HepG2 (cell line): ENCODE measurements at regions not wholly inside any gene's neighbourhood (a gene's known extent, or its start where the extent isn't known, plus 50 kb on each side); places are given as distances from the start of the nearest gene placed in this dataset.
A peak's percentile ranks its signal among the peaks of the same experiment; 100 is the strongest.

Source experiments
- ATAC-seq: fragments of 200-7000 bp; cut with Tn5 transposase; 3 replicates; pipeline ENCODE4 v1.9.1; 2020; ENCODE audit warnings: mild to moderate bottlenecking, moderate library complexity
- BruUV-seq: library from RNA; stranded (reverse); fragments of 400-500 nt; replicated peaks from 2 replicates; lab custom pipeline; 2021; lab: Mats Ljungman, UMichigan
- CTCF ChIA-PET: fragments of 300-600 bp; formaldehyde crosslinking; extraction: SDS; loops from one replicate; lab custom pipeline; 2021; ENCODE audit warnings: low total read pairs, inconsistent platforms, low intra/inter-chr PET ratio; lab: Yijun Ruan, JAX
- POLR2A ChIA-PET: fragments of 350-600 bp; sonication (Branson Sonifier 250); formaldehyde crosslinking; loops from one replicate; lab custom pipeline; 2020; ENCODE audit warnings: antibody characterized with exemption, inconsistent platforms; lab: Yijun Ruan, JAX
- DNase-seq: peaks from one replicate; pipeline ENCODE4 v3.0.0-alpha.2; 2015; ENCODE audit warnings: low spot score
- FAIRE-seq: peaks from 3 replicates; lab custom pipeline; 2011; peaks lifted over from hg19 to GRCh38; lab: Jason Lieb, UNC
- H2AFZ ChIP-seq: one replicate; pipeline ENCODE4 v1.6.1; 2011; ENCODE audit warnings: low read length, inconsistent platforms
- H3K27ac ChIP-seq: fragments of 300-600 bp; 3 replicates; pipeline ENCODE4 v1.8.0; 2011; ENCODE audit warnings: mixed run types, mild to moderate bottlenecking, mixed read lengths, low read length, inconsistent platforms; ENCODE audit not compliant: insufficient read depth; ENCODE audit errors: extremely low read length
- H3K27me3 ChIP-seq, 2 experiments: fragments of 200-600 bp in 1 of 2; 2 replicates in 1 of 2; 3 replicates in 1 of 2; pipeline versions ENCODE4 v1.6.0 to v1.8.0; 2011; ENCODE audit warnings: low read length in 2 of 2, mild to moderate bottlenecking in 2 of 2, moderate library complexity in 2 of 2, inconsistent platforms in 1 of 2; ENCODE audit not compliant: insufficient read depth in 2 of 2, control insufficient read depth in 1 of 2
- H3K36me3 ChIP-seq, 2 experiments: fragments of 200-600 bp in 1 of 2; replicated peaks in 1 of 2; 2 replicates in 1 of 2; 3 replicates in 1 of 2; pipeline versions ENCODE4 v1.5.1 to v1.8.0; 2011; ENCODE audit warnings: low read length in 2 of 2, inconsistent platforms in 1 of 2; ENCODE audit not compliant: insufficient read depth in 2 of 2, control insufficient read depth in 1 of 2
- H3K4me1 ChIP-seq: 2 replicates; pipeline ENCODE4 v1.5.1; 2012; ENCODE audit warnings: low read length, inconsistent platforms; ENCODE audit not compliant: insufficient read depth
- H3K4me2 ChIP-seq: 2 replicates; pipeline ENCODE4 v1.6.0; 2011; ENCODE audit warnings: low read depth, low read length, inconsistent platforms
- H3K4me3 ChIP-seq, 3 experiments: fragments of 200-600 bp in 1 of 3; sonication (generic), shearing (Covaris generic) in 1 of 3; replicated peaks in 1 of 3; 2 replicates each; pipeline ENCODE4 v1.5.1; 2011 to 2016; ENCODE audit warnings: low read length in 3 of 3, inconsistent platforms in 2 of 3, low read depth in 2 of 3, mild to moderate bottlenecking in 2 of 3, control low read depth in 1 of 3, mixed read lengths in 1 of 3; ENCODE audit not compliant: insufficient read depth in 1 of 3
- H3K79me2 ChIP-seq: one replicate; pipeline ENCODE4 v1.6.1; 2011; ENCODE audit warnings: low read length, inconsistent platforms; ENCODE audit not compliant: insufficient read depth
- H3K9ac ChIP-seq: 2 replicates; pipeline ENCODE4 v1.6.0; 2011; ENCODE audit warnings: mild to moderate bottlenecking, low read depth, low read length, inconsistent platforms; ENCODE audit not compliant: insufficient read depth
- H3K9me3 ChIP-seq: 2 replicates; pipeline ENCODE4 v1.5.1; 2012; ENCODE audit warnings: mild to moderate bottlenecking, low read length
- H4K20me1 ChIP-seq: 2 replicates; pipeline ENCODE4 v1.6.0; 2011; ENCODE audit warnings: inconsistent platforms, mild to moderate bottlenecking, low read length, moderate library complexity; ENCODE audit not compliant: insufficient read depth
- FOXA1 ChIP-seq, 2 experiments: fragments of 450-650 bp in 1 of 2; sonication (generic) in 1 of 2; formaldehyde crosslinking in 1 of 2; IDR thresholded peaks; 2 replicates each; pipeline versions ENCODE4 v1.4.0 to v1.6.1; 2016 to 2020; ENCODE audit warnings: missing genetic modification reagents in 1 of 2
- FOXP1 ChIP-seq, 2 experiments: fragments of 450-650 bp in 1 of 2; IDR thresholded peaks; 2 replicates each; pipeline ENCODE4 v1.6.1; 2017 to 2018; ENCODE audit warnings: antibody characterized with exemption in 1 of 2
- HOXA9 ChIP-seq: sonication (generic); formaldehyde crosslinking; IDR thresholded peaks from 2 replicates; pipeline ENCODE4 v1.8.1; 2022; ENCODE audit warnings: missing genetic modification reagents, mild to moderate bottlenecking, moderate library complexity, borderline replicate concordance
- KLF16 ChIP-seq, 2 experiments: sonication (generic) in 1 of 2; formaldehyde crosslinking in 1 of 2; IDR thresholded peaks; 2 replicates each; pipeline versions ENCODE4 v1.6.1 to v1.8.0; 2016 to 2023; ENCODE audit warnings: missing genetic modification reagents in 2 of 2, missing compliant biosample characterization in 1 of 2
- MEIS1 ChIP-seq: sonication (generic); formaldehyde crosslinking; IDR thresholded peaks from 2 replicates; pipeline ENCODE4 v1.9.0; 2021; ENCODE audit warnings: mild to moderate bottlenecking, missing genetic modification reagents, moderate library complexity, borderline replicate concordance
- RXRB ChIP-seq: IDR thresholded peaks from 2 replicates; pipeline ENCODE4 v1.6.1; 2016; ENCODE audit warnings: borderline replicate concordance, missing genetic modification reagents, missing compliant biosample characterization
- SPEN ChIP-seq: sonication (generic); formaldehyde crosslinking; IDR thresholded peaks from 2 replicates; pipeline ENCODE4 v1.5.1; 2020; ENCODE audit warnings: low read depth, mild to moderate bottlenecking, missing genetic modification reagents
- TAF1 ChIP-seq: sonication (generic); formaldehyde crosslinking; IDR thresholded peaks from 2 replicates; pipeline ENCODE4 v1.4.0; 2020; ENCODE audit warnings: missing genetic modification reagents
- TARDBP ChIP-seq: sonication (generic); formaldehyde crosslinking; IDR thresholded peaks from 2 replicates; pipeline ENCODE4 v1.8.0; 2022; ENCODE audit warnings: mild to moderate bottlenecking, missing genetic modification reagents
- TFAP4 ChIP-seq: sonication (generic); IDR thresholded peaks from 2 replicates; pipeline ENCODE4 v1.6.1; 2016; ENCODE audit warnings: low read depth, borderline replicate concordance
- TOPORS ChIP-seq: sonication (generic); formaldehyde crosslinking; IDR thresholded peaks from 2 replicates; pipeline ENCODE4 v1.8.0; 2023; ENCODE audit warnings: mild to moderate bottlenecking, missing genetic modification reagents
- ZFP36L2 ChIP-seq: sonication (generic); formaldehyde crosslinking; IDR thresholded peaks from 2 replicates; pipeline ENCODE4 v1.4.0; 2020; ENCODE audit warnings: missing genetic modification reagents
- ZIK1 ChIP-seq: sonication (generic); formaldehyde crosslinking; IDR thresholded peaks from 2 replicates; pipeline ENCODE4 v1.5.0; 2020; ENCODE audit warnings: mild to moderate bottlenecking, low read depth, missing genetic modification reagents, borderline replicate concordance
- ZNF20 ChIP-seq: sonication (generic); formaldehyde crosslinking; IDR thresholded peaks from 2 replicates; pipeline ENCODE4 v1.4.0; 2020; ENCODE audit warnings: mild to moderate bottlenecking, moderate library complexity, missing genetic modification reagents
- ZNF224 ChIP-seq: sonication (generic); formaldehyde crosslinking; IDR thresholded peaks from 2 replicates; pipeline ENCODE4 v1.5.0; 2020; ENCODE audit warnings: mild to moderate bottlenecking, missing genetic modification reagents
- ZNF33B ChIP-seq: sonication (generic); formaldehyde crosslinking; IDR thresholded peaks from 2 replicates; pipeline ENCODE4 v1.5.1; 2020; ENCODE audit warnings: mild to moderate bottlenecking, missing genetic modification reagents
- WGBS: methylation state at CpG from one replicate; pipeline ENCODE4 v1.1.6; 2017; ENCODE audit warnings: low lambda C conversion rate; 5-methylcytosine and 5-hydroxymethylcytosine counted together
- in situ Hi-C: cut with HindIII; loops from 2 replicates; pipeline ENCODE4 v1.10.0; 2017; ENCODE audit warnings: low pct_unique_long_range_greater_than_20kb; ENCODE audit not compliant: extremely low pct_ligation_motif_present
- intact Hi-C: fragments of 100-400 bp; cut with micrococcal nuclease; formaldehyde crosslinking; loops from one replicate; pipeline ENCODE4 v1.10.0; 2022; ENCODE audit not compliant: unreplicated experiment
- TF ChIP-seq, protein P1 (sequence below): sonication (generic); formaldehyde crosslinking; IDR thresholded peaks from 2 replicates; pipeline ENCODE4 v1.4.0; 2020; ENCODE audit warnings: missing genetic modification reagents, borderline replicate concordance

- TF ChIP-seq ZIK1 (CRISPR knock-in tag) = 0 out of 2 replicates have a peak, but pooled peaks have one; percentile 22
Observed at GRCh38 chr9:104991144-104991953, 63.4 kb upstream of the ABCA1 start (continued).

DNA sequence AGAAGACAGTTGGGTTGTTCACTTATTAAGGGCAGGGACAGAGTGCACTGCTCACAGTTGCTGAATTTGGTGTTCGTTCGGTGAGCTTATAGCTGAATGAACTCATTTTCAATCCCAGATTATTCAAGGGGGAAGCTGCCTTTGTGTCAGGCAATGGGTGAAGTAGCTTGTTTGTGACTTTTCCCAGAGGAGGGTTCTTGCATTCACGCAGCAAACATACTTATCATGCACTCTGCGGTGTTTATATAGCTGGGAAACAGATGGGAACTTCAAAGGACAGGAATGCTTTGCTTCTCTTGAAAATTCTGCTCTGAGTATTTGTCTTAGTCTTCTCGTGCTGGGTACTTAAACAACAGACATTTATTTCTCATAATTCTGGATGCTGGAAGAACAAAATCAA, 64.7 kb upstream of the ABCA1 start:
- no TSS peak for BruUV-seq
- intact Hi-C loops (loop anchor here (1.0 to 5.0 kb wide), 3 partner anchors 66 to 150 kb away; no protein-coding TSS in a partner anchor), in situ Hi-C loops (loop anchor here (10.0 kb wide), 1 partner anchor 162 kb away; no protein-coding TSS in a partner anchor)
- no peak; the same call in 1 of the 2 replicates for TF ChIP-seq TAF1 (CRISPR knock-in tag)
- no peak for TF ChIP-seq ZFP36L2 (CRISPR knock-in tag)
- TF ChIP-seq ZNF20 (CRISPR knock-in tag) = no peak
- TF ChIP-seq RXRB (CRISPR knock-in tag) = 0 out of 2 replicates have a peak, but pooled peaks have one; percentile 17
- no peak for TF ChIP-seq FOXA1 (IDR thresholded peaks at IDR 0.05)
- 0 out of 2 replicates have a peak, but pooled peaks have one; percentile 19 for TF ChIP-seq FOXA1 (CRISPR knock-in tag; IDR thresholded peaks at IDR 0.05)
- TF ChIP-seq SPEN (CRISPR knock-in tag) = no peak
- no peak for TF ChIP-seq HOXA9 (CRISPR knock-in tag)
- no peak for TF ChIP-seq FOXP1 (IDR thresholded peaks at IDR 0.05)
- TF ChIP-seq FOXP1 (CRISPR knock-in tag; IDR thresholded peaks at IDR 0.05) = 0 out of 2 replicates have a peak, but pooled peaks have one; percentile 9
- no peak for TF ChIP-seq ZNF33B (CRISPR knock-in tag)
- TF ChIP-seq ZNF224 = no peak
- TF ChIP-seq, protein P1, sequence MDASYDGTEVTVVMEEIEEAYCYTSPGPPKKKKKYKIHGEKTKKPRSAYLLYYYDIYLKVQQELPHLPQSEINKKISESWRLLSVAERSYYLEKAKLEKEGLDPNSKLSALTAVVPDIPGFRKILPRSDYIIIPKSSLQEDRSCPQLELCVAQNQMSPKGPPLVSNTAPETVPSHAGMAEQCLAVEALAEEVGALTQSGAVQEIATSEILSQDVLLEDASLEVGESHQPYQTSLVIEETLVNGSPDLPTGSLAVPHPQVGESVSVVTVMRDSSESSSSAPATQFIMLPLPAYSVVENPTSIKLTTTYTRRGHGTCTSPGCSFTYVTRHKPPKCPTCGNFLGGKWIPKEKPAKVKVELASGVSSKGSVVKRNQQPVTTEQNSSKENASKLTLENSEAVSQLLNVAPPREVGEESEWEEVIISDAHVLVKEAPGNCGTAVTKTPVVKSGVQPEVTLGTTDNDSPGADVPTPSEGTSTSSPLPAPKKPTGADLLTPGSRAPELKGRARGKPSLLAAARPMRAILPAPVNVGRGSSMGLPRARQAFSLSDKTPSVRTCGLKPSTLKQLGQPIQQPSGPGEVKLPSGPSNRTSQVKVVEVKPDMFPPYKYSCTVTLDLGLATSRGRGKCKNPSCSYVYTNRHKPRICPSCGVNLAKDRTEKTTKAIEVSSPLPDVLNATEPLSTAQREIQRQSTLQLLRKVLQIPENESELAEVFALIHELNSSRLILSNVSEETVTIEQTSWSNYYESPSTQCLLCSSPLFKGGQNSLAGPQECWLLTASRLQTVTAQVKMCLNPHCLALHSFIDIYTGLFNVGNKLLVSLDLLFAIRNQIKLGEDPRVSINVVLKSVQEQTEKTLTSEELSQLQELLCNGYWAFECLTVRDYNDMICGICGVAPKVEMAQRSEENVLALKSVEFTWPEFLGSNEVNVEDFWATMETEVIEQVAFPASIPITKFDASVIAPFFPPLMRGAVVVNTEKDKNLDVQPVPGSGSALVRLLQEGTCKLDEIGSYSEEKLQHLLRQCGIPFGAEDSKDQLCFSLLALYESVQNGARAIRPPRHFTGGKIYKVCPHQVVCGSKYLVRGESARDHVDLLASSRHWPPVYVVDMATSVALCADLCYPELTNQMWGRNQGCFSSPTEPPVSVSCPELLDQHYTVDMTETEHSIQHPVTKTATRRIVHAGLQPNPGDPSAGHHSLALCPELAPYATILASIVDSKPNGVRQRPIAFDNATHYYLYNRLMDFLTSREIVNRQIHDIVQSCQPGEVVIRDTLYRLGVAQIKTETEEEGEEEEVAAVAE (CRISPR knock-in tag) = no peak
- TF ChIP-seq TFAP4 = peak; percentile 27; the same call in 1 of the 2 replicates
- TF ChIP-seq TOPORS (CRISPR knock-in tag) = no peak
- no peak for TF ChIP-seq TARDBP (CRISPR knock-in tag)
- TF ChIP-seq KLF16 (CRISPR knock-in tag; IDR thresholded peaks at IDR 0.05) = no peak
- TF ChIP-seq MEIS1 (CRISPR knock-in tag) = no peak

More for the DNA sequence above, 64.7 kb upstream of the ABCA1 start:
- H3K4me3 ChIP-seq = no peak overlapping the region; a peak in 1 of 6 replicates
- H3K9ac ChIP-seq = no peak overlapping the region
- DNase-seq (peak; percentile 61), ATAC-seq (peak; percentile 25), FAIRE-seq (peak; percentile 28)
- H4K20me1 ChIP-seq = no peaks in the 10 kb centered on the region
- H3K79me2 ChIP-seq = no peaks in the 10 kb centered on the region
- ChIA-PET CTCF (no interaction called here), POLR2A (interaction anchor here (1.2 to 1.4 kb wide), 2 partner anchors 66 to 72 kb away, joined by 4 read pairs; no protein-coding TSS in a partner anchor)
- H3K27ac ChIP-seq = no peak overlapping the region
- no peaks in the 10 kb centered on the region for H3K9me3 ChIP-seq
- H3K4me1 ChIP-seq = peaks cover 35% of the 10 kb centered on the region
- WGBS = 9% methylated on average over 5 of the region's 5 CpGs
- H3K36me3 ChIP-seq = no peaks in the 10 kb centered on the region
- H3K27me3 ChIP-seq = no peaks in the 10 kb centered on the region
- H2AFZ ChIP-seq = no peak overlapping the region
- peak overlapping the region; percentile 98 for H3K4me2 ChIP-seq
